A549 (cell line): ENCODE measurements at regions not wholly inside any gene's neighbourhood (a gene's known extent, or its start where the extent isn't known, plus 50 kb on each side); places are given as distances from the start of the nearest gene placed in this dataset.

Source experiments
- TF ChIP-seq, protein P1 (sequence below): fragments of 200-600 bp; sonication (generic); IDR thresholded peaks from 2 replicates; pipeline ENCODE4 v1.6.1; 2016; ENCODE audit warnings: antibody characterized with exemption, mild to moderate bottlenecking, moderate library complexity
- TF ChIP-seq, protein P2 (sequence below): fragments of >200 bp; sonication (Bioruptor Twin); formaldehyde crosslinking; IDR thresholded peaks from 3 replicates; pipeline ENCODE4 v1.5.1; 2016

DNA sequence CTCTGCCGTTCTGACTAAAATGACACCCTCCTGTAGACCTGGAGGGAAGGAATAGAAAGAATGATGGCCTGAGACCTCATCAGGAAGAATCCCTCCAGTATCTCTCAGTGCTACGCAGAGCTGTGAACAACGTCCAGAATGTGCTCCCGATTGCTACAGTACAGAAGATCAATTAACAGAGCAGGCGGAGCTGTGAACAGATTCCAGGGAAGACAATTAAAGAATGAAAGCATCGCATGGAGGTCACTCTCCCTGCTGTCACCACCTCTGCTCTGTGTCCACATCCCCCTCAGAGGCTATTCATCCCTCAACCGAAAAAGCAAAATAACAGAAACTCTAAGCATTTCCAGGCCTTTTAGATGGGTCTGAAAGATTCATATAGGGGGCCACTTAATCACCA lies 481.0 kb downstream of the EIPR1 start:
- TF ChIP-seq, protein P1, sequence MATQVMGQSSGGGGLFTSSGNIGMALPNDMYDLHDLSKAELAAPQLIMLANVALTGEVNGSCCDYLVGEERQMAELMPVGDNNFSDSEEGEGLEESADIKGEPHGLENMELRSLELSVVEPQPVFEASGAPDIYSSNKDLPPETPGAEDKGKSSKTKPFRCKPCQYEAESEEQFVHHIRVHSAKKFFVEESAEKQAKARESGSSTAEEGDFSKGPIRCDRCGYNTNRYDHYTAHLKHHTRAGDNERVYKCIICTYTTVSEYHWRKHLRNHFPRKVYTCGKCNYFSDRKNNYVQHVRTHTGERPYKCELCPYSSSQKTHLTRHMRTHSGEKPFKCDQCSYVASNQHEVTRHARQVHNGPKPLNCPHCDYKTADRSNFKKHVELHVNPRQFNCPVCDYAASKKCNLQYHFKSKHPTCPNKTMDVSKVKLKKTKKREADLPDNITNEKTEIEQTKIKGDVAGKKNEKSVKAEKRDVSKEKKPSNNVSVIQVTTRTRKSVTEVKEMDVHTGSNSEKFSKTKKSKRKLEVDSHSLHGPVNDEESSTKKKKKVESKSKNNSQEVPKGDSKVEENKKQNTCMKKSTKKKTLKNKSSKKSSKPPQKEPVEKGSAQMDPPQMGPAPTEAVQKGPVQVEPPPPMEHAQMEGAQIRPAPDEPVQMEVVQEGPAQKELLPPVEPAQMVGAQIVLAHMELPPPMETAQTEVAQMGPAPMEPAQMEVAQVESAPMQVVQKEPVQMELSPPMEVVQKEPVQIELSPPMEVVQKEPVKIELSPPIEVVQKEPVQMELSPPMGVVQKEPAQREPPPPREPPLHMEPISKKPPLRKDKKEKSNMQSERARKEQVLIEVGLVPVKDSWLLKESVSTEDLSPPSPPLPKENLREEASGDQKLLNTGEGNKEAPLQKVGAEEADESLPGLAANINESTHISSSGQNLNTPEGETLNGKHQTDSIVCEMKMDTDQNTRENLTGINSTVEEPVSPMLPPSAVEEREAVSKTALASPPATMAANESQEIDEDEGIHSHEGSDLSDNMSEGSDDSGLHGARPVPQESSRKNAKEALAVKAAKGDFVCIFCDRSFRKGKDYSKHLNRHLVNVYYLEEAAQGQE, result no peak
- TF ChIP-seq, protein P2, sequence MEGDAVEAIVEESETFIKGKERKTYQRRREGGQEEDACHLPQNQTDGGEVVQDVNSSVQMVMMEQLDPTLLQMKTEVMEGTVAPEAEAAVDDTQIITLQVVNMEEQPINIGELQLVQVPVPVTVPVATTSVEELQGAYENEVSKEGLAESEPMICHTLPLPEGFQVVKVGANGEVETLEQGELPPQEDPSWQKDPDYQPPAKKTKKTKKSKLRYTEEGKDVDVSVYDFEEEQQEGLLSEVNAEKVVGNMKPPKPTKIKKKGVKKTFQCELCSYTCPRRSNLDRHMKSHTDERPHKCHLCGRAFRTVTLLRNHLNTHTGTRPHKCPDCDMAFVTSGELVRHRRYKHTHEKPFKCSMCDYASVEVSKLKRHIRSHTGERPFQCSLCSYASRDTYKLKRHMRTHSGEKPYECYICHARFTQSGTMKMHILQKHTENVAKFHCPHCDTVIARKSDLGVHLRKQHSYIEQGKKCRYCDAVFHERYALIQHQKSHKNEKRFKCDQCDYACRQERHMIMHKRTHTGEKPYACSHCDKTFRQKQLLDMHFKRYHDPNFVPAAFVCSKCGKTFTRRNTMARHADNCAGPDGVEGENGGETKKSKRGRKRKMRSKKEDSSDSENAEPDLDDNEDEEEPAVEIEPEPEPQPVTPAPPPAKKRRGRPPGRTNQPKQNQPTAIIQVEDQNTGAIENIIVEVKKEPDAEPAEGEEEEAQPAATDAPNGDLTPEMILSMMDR, result no peak
